IPS-20b (cell line): ENCODE measurements at regions not wholly inside any gene's neighbourhood (a gene's known extent, or its start where the extent isn't known, plus 50 kb on each side); places are given as distances from the start of the nearest gene placed in this dataset.
"Not testable (repeated sequence)": the region's sequence is repeated elsewhere in the genome, so short reads cannot be mapped to it uniquely, and the experiment has no call there.

Source experiments
- H3K27ac ChIP-seq: one replicate; pipeline ENCODE4 v1.5.1; 2013; ENCODE audit warnings: low read length
- H3K27me3 ChIP-seq: 2 replicates; pipeline ENCODE4 v1.6.1; 2013; ENCODE audit warnings: mild to moderate bottlenecking, low read length, inconsistent platforms; ENCODE audit not compliant: insufficient read depth
- H3K36me3 ChIP-seq: 2 replicates; pipeline ENCODE4 v1.6.1; 2013; ENCODE audit warnings: low read depth, mild to moderate bottlenecking, inconsistent platforms, low read length, moderate library complexity; ENCODE audit not compliant: insufficient read depth
- H3K4me1 ChIP-seq: 2 replicates; pipeline ENCODE4 v1.6.1; 2013; ENCODE audit warnings: mild to moderate bottlenecking, control low read depth, inconsistent platforms, low read length, moderate library complexity; ENCODE audit not compliant: insufficient read depth
- H3K4me3 ChIP-seq: 2 replicates; pipeline ENCODE4 v1.5.1; 2013; ENCODE audit warnings: mild to moderate bottlenecking, low read length, inconsistent platforms
- H3K9ac ChIP-seq: 2 replicates; pipeline ENCODE4 v1.6.1; 2013; ENCODE audit warnings: low read depth, mild to moderate bottlenecking, inconsistent platforms, low read length, moderate library complexity
- H3K9me3 ChIP-seq: 2 replicates; pipeline ENCODE4 v1.6.1; 2013; ENCODE audit warnings: mild to moderate bottlenecking, low read depth, low read length, inconsistent platforms; ENCODE audit not compliant: insufficient read depth

DNA sequence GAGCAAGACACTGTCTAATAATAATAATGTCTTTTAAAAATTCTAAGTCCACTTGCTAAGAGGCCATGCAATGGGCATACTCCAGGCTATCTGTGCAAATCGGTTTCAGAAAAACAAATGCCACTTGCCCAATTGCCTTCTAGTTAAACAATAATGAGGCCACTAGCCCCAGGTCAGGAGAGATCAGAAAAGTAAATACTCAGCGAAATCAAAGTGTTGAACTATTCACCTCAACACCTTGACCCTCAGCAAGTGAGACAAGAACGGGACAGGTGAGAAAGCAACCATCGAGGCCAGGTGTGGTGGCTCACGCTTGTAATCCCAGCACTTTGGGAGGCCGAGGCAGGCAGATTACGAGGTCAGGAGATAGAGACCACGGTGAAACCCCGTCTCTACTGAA lies 72.3 kb upstream of the SYN3 start:
- Histone ChIP-seq H3K36me3 (no peaks in the 10 kb centered on the region), H3K9me3 (no peaks in the 10 kb centered on the region), H3K9ac (no peak overlapping the region), H3K4me1 (no peaks in the 10 kb centered on the region), H3K27ac (no peak overlapping the region), H3K4me3 (no peak overlapping the region), H3K27me3 (peaks cover 8% of the 10 kb centered on the region; the same call in 1 of the 2 replicates)

DNA sequence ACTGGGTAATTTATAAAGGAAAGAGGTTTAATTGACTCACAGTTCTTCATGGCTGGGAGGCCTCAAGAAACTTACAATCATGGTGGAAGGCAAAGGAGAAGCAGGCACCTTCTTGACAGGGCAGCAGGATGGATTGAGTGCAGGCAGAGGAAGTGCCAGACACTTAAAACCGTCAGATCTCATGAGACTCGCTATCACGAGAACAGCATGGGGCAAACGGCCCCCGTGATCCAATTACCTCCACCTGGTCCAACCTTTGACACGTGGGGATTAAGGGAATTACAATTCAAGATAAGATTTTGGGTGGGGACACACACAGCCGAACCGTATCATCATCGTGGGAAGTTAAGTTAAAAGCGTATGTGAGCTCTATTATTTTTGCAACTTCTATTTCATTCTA lies 71.4 kb upstream of the SYN3 start:
- Histone ChIP-seq H3K9ac (no peak overlapping the region), H3K9me3 (no peaks in the 10 kb centered on the region)

DNA sequence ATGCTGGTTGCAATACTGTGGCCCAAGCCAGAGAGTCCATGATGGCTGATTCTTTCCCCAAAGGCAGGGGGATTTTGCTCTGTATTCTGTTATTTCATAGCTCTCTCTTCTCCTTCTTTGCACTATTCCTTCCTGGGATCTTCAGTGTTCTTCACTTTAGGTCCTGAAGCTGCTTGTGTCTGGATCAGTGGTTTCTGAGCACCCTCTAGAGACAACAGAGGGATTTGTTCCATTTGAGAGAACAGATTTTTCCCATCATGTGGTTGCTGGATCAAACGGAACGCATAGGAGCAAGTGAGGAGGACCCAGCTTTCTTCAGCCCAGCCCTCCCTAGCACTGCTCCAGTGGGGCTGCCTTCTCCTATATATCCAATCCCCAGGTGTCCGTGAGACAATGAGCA lies 68.7 kb upstream of the SYN3 start:
- no peak overlapping the region for H3K9ac ChIP-seq
- no peaks in the 10 kb centered on the region for H3K4me1 ChIP-seq
- H3K27ac ChIP-seq, result no peak overlapping the region
- H3K27me3 ChIP-seq, result peaks cover 8% of the 10 kb centered on the region; the same call in 1 of the 2 replicates
- no peaks in the 10 kb centered on the region for H3K36me3 ChIP-seq
- no peaks in the 10 kb centered on the region for H3K9me3 ChIP-seq
- no peak overlapping the region for H3K4me3 ChIP-seq

More for the DNA sequence above, 71.4 kb upstream of the SYN3 start:
- no peak overlapping the region for H3K4me3 ChIP-seq
- H3K36me3 ChIP-seq, result no peaks in the 10 kb centered on the region
- H3K27me3 ChIP-seq, result peaks cover 8% of the 10 kb centered on the region; the same call in 1 of the 2 replicates
- no peaks in the 10 kb centered on the region for H3K4me1 ChIP-seq
- H3K27ac ChIP-seq, result no peak overlapping the region

DNA sequence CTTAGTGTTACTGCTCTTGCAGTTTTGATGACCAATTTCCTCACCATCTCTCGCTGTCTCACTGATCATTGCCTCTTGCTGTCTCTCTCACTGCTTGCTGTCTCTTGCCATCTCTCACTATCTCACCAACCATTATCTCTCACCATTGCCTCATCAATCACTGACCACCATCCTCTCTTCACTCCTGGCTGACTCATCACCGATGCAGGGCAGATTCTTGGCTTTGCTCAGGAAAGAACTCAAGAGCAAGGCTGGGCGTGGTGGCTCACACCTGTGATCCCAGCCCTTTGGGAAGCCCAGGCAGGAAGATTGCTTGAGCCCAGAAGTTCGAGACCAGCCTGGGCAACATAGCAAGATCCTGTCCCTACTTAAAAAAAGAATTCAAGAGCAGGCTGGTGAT lies 66.3 kb upstream of the SYN3 start:
- H3K4me1 ChIP-seq, result no peaks in the 10 kb centered on the region
- no peak overlapping the region for H3K27ac ChIP-seq
- no peaks in the 10 kb centered on the region for H3K9me3 ChIP-seq
- peaks cover 8% of the 10 kb centered on the region; the same call in 1 of the 2 replicates for H3K27me3 ChIP-seq
- no peak overlapping the region for H3K9ac ChIP-seq
- H3K4me3 ChIP-seq, result no peak overlapping the region
- H3K36me3 ChIP-seq, result no peaks in the 10 kb centered on the region

DNA sequence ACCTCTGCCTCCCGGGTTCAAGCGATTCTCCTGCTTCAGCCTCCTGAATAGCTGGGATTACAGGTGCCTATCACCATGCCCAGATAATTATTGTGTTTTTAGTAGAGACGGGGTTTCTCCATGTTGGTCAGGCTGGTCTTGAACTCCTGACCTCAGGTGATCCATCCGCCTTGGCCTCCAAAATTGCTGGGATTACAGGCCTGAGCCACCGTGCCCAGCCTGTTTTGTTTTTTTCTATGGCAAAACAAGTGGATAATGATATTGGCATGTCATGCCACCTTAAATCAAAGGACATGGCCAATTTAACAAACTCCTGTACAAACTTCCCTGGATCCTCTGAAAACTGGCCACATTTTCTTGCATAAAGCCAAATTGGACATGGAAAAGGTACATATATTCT lies 64.3 kb upstream of the SYN3 start:
- H3K27ac ChIP-seq, H3K9ac ChIP-seq, H3K36me3 ChIP-seq, H3K9me3 ChIP-seq, H3K4me3 ChIP-seq, H3K27me3 ChIP-seq, H3K4me1 ChIP-seq: not testable (repeated sequence)

DNA sequence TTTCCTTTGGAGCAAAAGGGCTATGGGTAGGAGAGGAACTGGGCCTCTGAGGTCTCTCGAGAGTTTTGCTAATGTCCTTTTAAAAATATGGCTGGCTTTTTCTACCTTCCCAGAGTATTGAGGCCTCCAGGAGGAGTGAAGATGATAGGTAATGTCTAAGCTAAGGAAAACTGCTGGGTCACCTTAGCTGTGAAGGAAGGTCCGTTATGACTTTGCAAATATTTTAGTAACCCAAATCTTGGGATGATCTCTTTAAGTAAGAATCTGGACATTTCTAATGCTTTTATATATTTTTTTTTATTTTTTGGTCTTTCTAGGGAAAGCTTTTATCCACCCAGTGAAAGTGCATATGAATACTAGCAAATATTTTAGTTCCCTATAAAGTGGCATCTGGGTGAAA lies 60.9 kb upstream of the SYN3 start:
- no peak overlapping the region for H3K9ac ChIP-seq
- H3K36me3 ChIP-seq, result no peaks in the 10 kb centered on the region
- H3K4me3 ChIP-seq, result no peak overlapping the region
- no peaks in the 10 kb centered on the region for H3K9me3 ChIP-seq
- no peaks in the 10 kb centered on the region for H3K27me3 ChIP-seq
- no peak overlapping the region for H3K27ac ChIP-seq
- no peaks in the 10 kb centered on the region for H3K4me1 ChIP-seq

DNA sequence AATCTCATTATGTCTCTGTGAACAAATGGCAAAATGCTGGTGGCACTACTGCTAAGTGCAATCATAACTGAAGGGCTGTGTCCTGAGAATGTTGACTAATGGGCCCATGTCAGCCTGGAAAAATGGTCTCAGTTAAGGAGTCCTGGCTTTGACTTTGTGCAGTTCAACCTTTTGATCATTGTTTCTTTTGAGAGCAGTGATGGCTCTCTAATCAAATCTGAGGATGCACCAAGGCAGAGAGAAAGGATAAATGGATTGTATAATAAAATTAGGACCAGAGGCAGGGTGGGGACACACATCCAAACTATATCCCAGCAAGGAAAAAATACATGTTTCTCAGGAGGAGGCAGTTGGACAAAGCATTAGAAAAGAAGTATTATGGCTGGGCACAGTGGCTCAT lies 59.6 kb upstream of the SYN3 start:
- Histone ChIP-seq H3K27me3 (no peaks in the 10 kb centered on the region), H3K9ac (no peak overlapping the region), H3K4me1 (no peaks in the 10 kb centered on the region), H3K9me3 (no peaks in the 10 kb centered on the region), H3K27ac (no peak overlapping the region), H3K4me3 (no peak overlapping the region), H3K36me3 (no peaks in the 10 kb centered on the region)

DNA sequence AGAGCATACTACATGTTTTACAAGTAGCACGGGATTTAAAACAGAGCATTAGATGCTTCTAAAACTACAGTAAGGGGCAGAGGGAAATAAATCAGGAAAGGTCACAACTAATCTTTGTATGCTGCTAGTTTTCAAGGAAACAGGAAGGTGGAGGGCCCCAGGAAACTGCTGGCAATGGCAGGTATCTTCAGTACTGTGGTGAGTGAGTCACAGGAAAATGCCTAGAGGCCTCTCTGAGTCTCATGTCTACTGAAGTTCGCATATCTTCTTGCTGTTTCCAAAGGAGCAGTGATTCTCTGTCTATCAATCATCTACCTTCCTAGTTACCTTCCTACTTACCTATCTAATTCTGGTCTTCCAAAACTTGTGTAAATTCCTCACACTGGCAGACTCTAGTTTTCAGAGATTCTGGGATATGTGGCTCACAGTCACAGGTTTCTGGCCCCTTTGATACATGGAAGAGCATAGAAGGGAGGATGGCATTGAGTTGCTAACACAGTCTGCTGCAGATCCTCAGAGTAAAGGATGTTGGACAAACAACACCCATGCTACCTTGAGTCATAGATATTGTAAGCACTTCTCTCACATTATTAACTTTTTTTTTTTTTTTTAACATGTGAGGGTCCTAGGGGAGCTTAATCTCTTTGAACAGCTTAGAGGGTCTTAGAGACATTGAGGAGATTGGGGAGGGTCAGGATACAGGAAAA lies 58.8 kb upstream of the SYN3 start:
- no peak overlapping the region for H3K9ac ChIP-seq
- H3K9me3 ChIP-seq, result no peaks in the 10 kb centered on the region
- no peak overlapping the region for H3K27ac ChIP-seq
- no peak overlapping the region for H3K4me3 ChIP-seq
- H3K27me3 ChIP-seq, result 0 out of 2 replicates have a peak, but pooled peaks cover under 1% of the 10 kb centered on the region
- no peaks in the 10 kb centered on the region for H3K36me3 ChIP-seq
- no peaks in the 10 kb centered on the region for H3K4me1 ChIP-seq

DNA sequence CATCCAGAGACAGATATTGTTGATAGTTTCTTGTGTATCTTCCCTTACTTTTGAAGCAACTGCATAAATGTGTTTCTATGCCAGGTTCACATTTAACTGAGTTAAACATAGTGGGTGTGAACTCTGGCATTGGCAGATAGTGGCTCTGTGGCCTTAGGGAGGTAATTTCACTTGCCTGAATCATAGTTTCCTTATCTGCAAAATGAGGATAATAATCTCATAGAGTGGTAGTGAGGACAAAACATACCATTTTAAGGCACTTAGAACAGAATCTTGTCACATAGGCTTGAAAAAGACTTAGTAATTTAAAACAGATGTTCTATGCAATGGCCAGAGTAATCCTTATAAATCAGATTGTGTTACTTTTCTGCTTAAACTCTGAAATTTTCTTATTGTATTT lies 56.4 kb upstream of the SYN3 start:
- Histone ChIP-seq H3K9me3 (no peaks in the 10 kb centered on the region), H3K9ac (no peak overlapping the region), H3K4me3 (no peak overlapping the region), H3K4me1 (no peaks in the 10 kb centered on the region), H3K36me3 (no peaks in the 10 kb centered on the region), H3K27ac (no peak overlapping the region), H3K27me3 (0 out of 2 replicates have a peak, but pooled peaks cover 8% of the 10 kb centered on the region)

DNA sequence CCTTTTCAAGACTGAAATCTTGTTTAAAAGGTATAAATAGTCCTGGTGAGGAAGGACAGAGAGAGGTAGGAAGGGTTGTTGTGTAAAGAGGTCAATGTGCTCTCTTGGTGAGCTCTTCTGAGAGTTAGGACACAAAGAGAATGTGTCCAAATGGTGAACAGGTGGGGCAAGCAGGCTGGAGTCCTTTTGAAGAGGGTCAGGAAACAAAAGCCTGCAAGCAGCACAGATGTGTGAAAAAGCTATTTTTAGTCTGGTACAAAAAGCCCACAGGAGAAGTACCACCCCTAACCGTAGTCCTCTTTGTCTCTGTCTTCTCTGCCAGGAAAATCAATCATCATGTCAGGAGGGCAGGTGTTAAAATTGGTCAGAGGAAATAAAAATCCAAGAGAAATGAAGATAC lies 54.4 kb upstream of the SYN3 start:
- H3K27me3 ChIP-seq, result 0 out of 2 replicates have a peak, but pooled peaks cover 8% of the 10 kb centered on the region
- no peaks in the 10 kb centered on the region for H3K9me3 ChIP-seq
- H3K4me3 ChIP-seq, result no peak overlapping the region
- no peak overlapping the region for H3K9ac ChIP-seq
- H3K4me1 ChIP-seq, result no peaks in the 10 kb centered on the region
- no peaks in the 10 kb centered on the region for H3K36me3 ChIP-seq
- H3K27ac ChIP-seq, result no peak overlapping the region

DNA sequence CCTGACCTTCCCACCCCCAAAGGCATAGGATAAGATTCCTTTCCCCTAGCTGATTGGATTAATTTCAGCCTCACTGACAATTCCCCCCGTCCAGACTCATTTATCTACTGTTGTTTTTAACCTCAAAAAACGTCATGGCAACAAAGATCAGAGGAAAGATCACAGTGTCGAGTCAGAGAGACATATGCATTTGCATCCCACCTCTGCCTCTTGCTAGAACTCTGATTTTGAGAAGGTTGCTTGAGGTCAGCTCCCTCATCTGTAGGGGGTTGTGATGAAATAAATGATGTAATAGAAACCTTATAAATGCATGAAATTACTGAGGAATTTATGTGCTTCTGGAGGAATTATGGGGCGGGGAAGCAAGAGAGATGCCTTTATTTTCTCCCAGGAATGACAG lies 53.3 kb upstream of the SYN3 start:
- Histone ChIP-seq H3K9ac (no peak overlapping the region), H3K36me3 (no peaks in the 10 kb centered on the region), H3K4me1 (no peaks in the 10 kb centered on the region), H3K27me3 (0 out of 2 replicates have a peak, but pooled peaks cover 8% of the 10 kb centered on the region), H3K27ac (no peak overlapping the region), H3K9me3 (no peaks in the 10 kb centered on the region), H3K4me3 (no peak overlapping the region)

DNA sequence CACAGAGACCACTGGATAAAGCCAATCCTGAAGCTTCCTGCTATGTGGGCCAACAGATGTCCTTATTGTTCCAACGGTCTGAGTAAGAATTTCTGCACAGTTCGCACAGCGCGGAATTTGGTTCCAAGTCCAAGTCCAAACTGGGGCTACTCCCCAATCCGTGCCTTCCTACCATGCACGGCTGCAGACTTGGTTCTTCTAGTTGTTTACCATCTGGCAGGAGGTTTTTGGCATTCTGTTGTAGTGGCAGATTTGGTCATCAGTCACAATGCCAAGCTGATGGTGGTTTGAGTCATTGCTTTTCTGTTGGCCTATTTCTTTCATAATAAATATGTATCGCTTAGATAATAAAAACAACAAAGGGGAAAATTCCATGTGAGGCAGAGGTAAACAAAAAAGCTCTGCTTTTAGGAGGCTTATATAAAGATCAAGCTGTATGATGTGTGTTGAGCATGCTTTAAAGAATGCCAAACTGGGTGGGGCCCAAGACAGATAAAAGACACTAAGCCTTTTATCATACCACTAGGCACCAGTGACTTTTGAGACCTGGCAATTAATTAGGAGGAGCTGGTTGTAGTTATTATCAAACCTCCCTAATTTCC lies 52.5 kb upstream of the SYN3 start:
- Histone ChIP-seq H3K27me3 (peaks cover 14% of the 10 kb centered on the region; the same call in 1 of the 2 replicates), H3K4me3 (no peak overlapping the region), H3K36me3 (no peaks in the 10 kb centered on the region), H3K9me3 (no peaks in the 10 kb centered on the region), H3K27ac (no peak overlapping the region), H3K4me1 (no peaks in the 10 kb centered on the region), H3K9ac (no peak overlapping the region)
